H1 (cell line): ENCODE measurements at regions not wholly inside any gene's neighbourhood (a gene's known extent, or its start where the extent isn't known, plus 50 kb on each side); places are given as distances from the start of the nearest gene placed in this dataset.

Experiments
- CTCF ChIA-PET: fragments of 300-600 bp; sonication (Branson Sonifier 250); formaldehyde crosslinking; loops from one replicate; lab custom pipeline; 2021; ENCODE audit not compliant: partially characterized antibody; lab: Charles Lee
- POLR2A ChIA-PET: fragments of 300-600 bp; sonication (Branson Sonifier 250); formaldehyde crosslinking; loops from one replicate; lab custom pipeline; 2021; ENCODE audit warnings: inconsistent platforms; ENCODE audit not compliant: partially characterized antibody; lab: Charles Lee
- DNase-seq, 2 experiments: peaks; one replicate each; pipeline versions ENCODE4 v3.0.0 to v3.0.0-alpha.2; 2010 to 2022; ENCODE audit warnings: low spot score in 2 of 2, low read depth in 1 of 2, mixed read lengths in 1 of 2
- FAIRE-seq: peaks from 2 replicates; lab custom pipeline; 2011; peaks lifted over from hg19 to GRCh38; lab: Jason Lieb, UNC
- H2AFZ ChIP-seq: 2 replicates; pipeline ENCODE4 v1.8.1; 2012; ENCODE audit warnings: low read length, inconsistent platforms
- H2AK5ac ChIP-seq: 2 replicates; pipeline ENCODE4 v1.6.1; 2013; ENCODE audit warnings: low read depth, low read length
- H2BK120ac ChIP-seq: replicated peaks from 2 replicates; pipeline ENCODE3; 2013; ENCODE audit warnings: low read depth, low read length, inconsistent platforms
- H2BK12ac ChIP-seq: 2 replicates; pipeline ENCODE4 v1.6.1; 2013; ENCODE audit warnings: low read depth, low read length
- H2BK15ac ChIP-seq: 2 replicates; pipeline ENCODE4 v1.6.1; 2013; ENCODE audit warnings: low read length
- H2BK20ac ChIP-seq: 2 replicates; pipeline ENCODE4 v1.6.1; 2013; ENCODE audit warnings: low read length
- H2BK5ac ChIP-seq: 2 replicates; pipeline ENCODE4 v1.6.1; 2013; ENCODE audit warnings: low read depth, low read length
- H3K14ac ChIP-seq: 2 replicates; pipeline ENCODE4 v1.6.1; 2013; ENCODE audit warnings: inconsistent platforms; ENCODE audit not compliant: insufficient read length
- H3K18ac ChIP-seq: 2 replicates; pipeline ENCODE4 v1.6.1; 2013; ENCODE audit warnings: low read length; ENCODE audit errors: extremely low read depth
- H3K23ac ChIP-seq: 2 replicates; pipeline ENCODE4 v1.6.1; 2013; ENCODE audit warnings: inconsistent platforms; ENCODE audit not compliant: insufficient read length
- H3K23me2 ChIP-seq: 2 replicates; pipeline ENCODE4 v1.6.1; 2013; ENCODE audit warnings: low read depth, low read length
- H3K27ac ChIP-seq: 2 replicates; pipeline ENCODE4 v1.6.1; 2011; ENCODE audit warnings: low read depth, low read length, inconsistent platforms
- H3K27me3 ChIP-seq, 4 experiments: replicated peaks in 1 of 4; 1 replicate in 1 of 4; 2 replicates in 3 of 4; pipeline versions ENCODE4 v1.6.1 to v1.8.1; 2011 to 2013; ENCODE audit warnings: low read length in 3 of 4, mild to moderate bottlenecking in 3 of 4, inconsistent platforms in 2 of 4, mixed read lengths in 2 of 4, moderate library complexity in 1 of 4; ENCODE audit not compliant: control insufficient read depth in 3 of 4, insufficient read depth in 3 of 4; ENCODE audit errors: extremely low read depth in 1 of 4
- H3K36me3 ChIP-seq, 4 experiments: 2 replicates each; pipeline versions ENCODE4 v1.6.1 to v1.8.1; 2011 to 2013; ENCODE audit warnings: mild to moderate bottlenecking in 4 of 4, low read length in 3 of 4, moderate library complexity in 2 of 4, control low read depth in 1 of 4, inconsistent platforms in 1 of 4; ENCODE audit not compliant: insufficient read depth in 4 of 4, control insufficient read depth in 2 of 4
- H3K4ac ChIP-seq: replicated peaks from 2 replicates; pipeline ENCODE3; 2013; ENCODE audit warnings: low read length, low read depth, mixed read lengths, inconsistent platforms; ENCODE audit not compliant: insufficient read length
- H3K4me1 ChIP-seq, 4 experiments: replicated peaks in 1 of 4; 1 replicate in 1 of 4; 2 replicates in 3 of 4; pipeline versions ENCODE4 v1.6.1 to v1.8.1; 2011 to 2013; ENCODE audit warnings: low read length in 3 of 4, inconsistent platforms in 2 of 4, mixed read lengths in 1 of 4; ENCODE audit not compliant: insufficient read depth in 4 of 4, control insufficient read depth in 3 of 4
- H3K4me2 ChIP-seq, 2 experiments: 2 replicates each; pipeline versions ENCODE4 v1.6.1 to v1.8.1; 2011 to 2013; ENCODE audit warnings: low read depth in 2 of 2, low read length in 2 of 2, control low read depth in 1 of 2, inconsistent platforms in 1 of 2, mild to moderate bottlenecking in 1 of 2; ENCODE audit not compliant: insufficient read depth in 1 of 2
- H3K4me3 ChIP-seq, 4 experiments: fragments of 200-600, 300-600 bp in 1 of 4; sonication (generic), shearing (Covaris generic), sonication (Bioruptor Twin) in 1 of 4; 2 replicates each; pipeline versions ENCODE4 v1.5.1 to v1.8.1; 2011 to 2016; ENCODE audit warnings: low read length in 4 of 4, low read depth in 3 of 4, control low read depth in 2 of 4, inconsistent platforms in 2 of 4, mild to moderate bottlenecking in 2 of 4, mixed read lengths in 1 of 4, moderate library complexity in 1 of 4; ENCODE audit not compliant: insufficient read depth in 2 of 4; ENCODE audit errors: extremely low read depth in 1 of 4
- H3K56ac ChIP-seq: replicated peaks from 2 replicates; pipeline ENCODE3; 2013; ENCODE audit warnings: low read depth, mild to moderate bottlenecking, mixed read lengths, low read length, inconsistent platforms; ENCODE audit not compliant: insufficient read length
- H3K79me1 ChIP-seq: 2 replicates; pipeline ENCODE4 v1.6.1; 2013; ENCODE audit warnings: low read depth, low read length, control low read depth
- H3K79me2 ChIP-seq, 2 experiments: 2 replicates each; pipeline versions ENCODE4 v1.6.1 to v1.8.1; 2012 to 2013; ENCODE audit warnings: low read length in 2 of 2, mild to moderate bottlenecking in 2 of 2, inconsistent platforms in 1 of 2; ENCODE audit not compliant: insufficient read depth in 2 of 2, control insufficient read depth in 1 of 2
- H3K9ac ChIP-seq, 4 experiments: replicated peaks in 1 of 4; 1 replicate in 1 of 4; 2 replicates in 3 of 4; pipeline versions ENCODE4 v1.6.1 to v1.8.1; 2011 to 2013; ENCODE audit warnings: low read depth in 3 of 4, low read length in 3 of 4, control low read depth in 2 of 4, mild to moderate bottlenecking in 2 of 4, moderate library complexity in 2 of 4, inconsistent platforms in 1 of 4; ENCODE audit errors: extremely low read depth in 1 of 4
- H3K9me3 ChIP-seq, 2 experiments: 2 replicates each; pipeline versions ENCODE4 v1.6.1 to v1.8.1; 2012 to 2013; ENCODE audit warnings: mild to moderate bottlenecking in 2 of 2, moderate library complexity in 2 of 2, control low read depth in 1 of 2, inconsistent platforms in 1 of 2, low read depth in 1 of 2, low read length in 1 of 2, mixed read lengths in 1 of 2; ENCODE audit not compliant: insufficient read depth in 2 of 2
- H4K20me1 ChIP-seq, 2 experiments: replicated peaks in 1 of 2; 2 replicates each; pipeline versions ENCODE3 to v1.8.1; 2011 to 2013; ENCODE audit warnings: inconsistent platforms in 2 of 2, low read length in 2 of 2, mild to moderate bottlenecking in 1 of 2; ENCODE audit not compliant: insufficient read depth in 2 of 2, control insufficient read depth in 1 of 2
- H4K5ac ChIP-seq: 2 replicates; pipeline ENCODE4 v1.6.1; 2013; ENCODE audit warnings: low read length, low read depth, mixed read lengths, inconsistent platforms; ENCODE audit not compliant: insufficient read length
- H4K8ac ChIP-seq: 2 replicates; pipeline ENCODE4 v1.8.0; 2013; ENCODE audit warnings: mild to moderate bottlenecking, moderate library complexity, low read length, inconsistent platforms; ENCODE audit not compliant: insufficient read depth; ENCODE audit errors: extremely low read depth
- H4K91ac ChIP-seq: replicated peaks from 2 replicates; pipeline ENCODE3; 2013; ENCODE audit warnings: low read length, mixed read lengths, inconsistent platforms; ENCODE audit not compliant: insufficient read length
- NANOG ChIP-seq: IDR thresholded peaks from 2 replicates; pipeline ENCODE4 v1.6.1; 2011; ENCODE audit warnings: low read length, low read depth, mild to moderate bottlenecking, inconsistent platforms; ENCODE audit not compliant: insufficient read depth, poor library complexity, severe bottlenecking
- WGBS, 2 experiments: shearing (Covaris generic) in 1 of 2; methylation state at CpG; one replicate each; pipeline versions ENCODE4 v1.1.6 to v1.1.7; 2013 to 2015; ENCODE audit warnings: low lambda C conversion rate in 2 of 2, mixed read lengths in 2 of 2, inconsistent platforms in 1 of 2, low coverage in 1 of 2, missing lambda C conversion rate in 1 of 2; ENCODE audit not compliant: insufficient replicate concordance in 2 of 2, insufficient coverage in 1 of 2, insufficient read length in 1 of 2; ENCODE audit errors: extremely low coverage in 1 of 2, missing lambda C conversion rate in 1 of 2; 5-methylcytosine and 5-hydroxymethylcytosine counted together

DNA sequence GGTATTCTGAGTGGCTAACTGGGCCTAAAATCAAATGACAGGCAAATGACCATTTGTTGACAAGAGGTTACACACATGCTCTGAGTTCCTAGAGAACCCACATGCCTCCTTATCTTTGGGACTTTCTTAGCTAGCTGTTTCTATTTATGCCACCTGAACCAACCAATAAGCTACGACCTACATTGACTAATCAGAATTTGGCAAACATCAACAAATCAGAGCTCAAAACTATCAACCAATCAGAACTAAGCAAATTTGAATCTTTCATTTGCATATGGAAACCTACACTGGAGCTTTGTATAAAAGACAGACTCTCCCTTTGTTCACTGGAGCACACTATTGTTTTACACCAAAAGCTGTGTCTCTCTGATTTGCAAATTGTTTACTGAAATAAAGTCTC, 192.0 kb downstream of the CXXC4 start:
- H3K14ac ChIP-seq: no peak overlapping the region
- H3K4me3 ChIP-seq: no peak overlapping the region
- 92% methylated on average over 1 of the region's 1 CpG; no CpG with 5 or more reads in 1 of the 2 experiments for WGBS, 2 experiments
- DNase-seq (no peak), FAIRE-seq (no peak)
- H3K9me3 ChIP-seq: no peaks in the 10 kb centered on the region
- H3K23ac ChIP-seq: no peak overlapping the region
- H2BK15ac ChIP-seq: no peak overlapping the region
- no peaks in the 10 kb centered on the region for H3K36me3 ChIP-seq
- no peak overlapping the region; a peak in 1 of 4 replicates for H3K4me2 ChIP-seq
- H2AK5ac ChIP-seq: no peak overlapping the region
- POLR2A ChIA-PET: no interaction called here
- H3K4me1 ChIP-seq: no peaks in the 10 kb centered on the region
- H3K79me1 ChIP-seq: no peaks in the 10 kb centered on the region
- H3K23me2 ChIP-seq: no peaks in the 10 kb centered on the region
- no peak overlapping the region for H4K5ac ChIP-seq
- H3K9ac ChIP-seq: no peak overlapping the region
- H3K27me3 ChIP-seq: no peaks in the 10 kb centered on the region
- H4K91ac ChIP-seq: no peak overlapping the region
- H2BK20ac ChIP-seq: no peak overlapping the region
- H3K79me2 ChIP-seq: no peaks in the 10 kb centered on the region
- TF ChIP-seq NANOG: no peak
- H4K8ac ChIP-seq: no peak overlapping the region
- H3K27ac ChIP-seq: no peak overlapping the region
- H4K20me1 ChIP-seq: no peaks in the 10 kb centered on the region
- no peak overlapping the region for H2BK5ac ChIP-seq
- no peak overlapping the region for H3K56ac ChIP-seq
- H2BK120ac ChIP-seq: no peak overlapping the region
- H3K4ac ChIP-seq: no peak overlapping the region
- H2BK12ac ChIP-seq: no peak overlapping the region
- no peak overlapping the region for H3K18ac ChIP-seq
- H2AFZ ChIP-seq: no peak overlapping the region
- CTCF ChIA-PET: no interaction called here
